GM18499 (cell line): ENCODE measurements at regions not wholly inside any gene's neighbourhood (a gene's known extent, or its start where the extent isn't known, plus 50 kb on each side); places are given as distances from the start of the nearest gene placed in this dataset.

Experiments
- ATAC-seq: cut with Tn5 transposase; IDR thresholded peaks from one replicate; pipeline ENCODE4 v1.9.1; 2021; ENCODE audit warnings: moderate number of reproducible peaks; ENCODE audit not compliant: insufficient read depth, unreplicated experiment

DNA sequence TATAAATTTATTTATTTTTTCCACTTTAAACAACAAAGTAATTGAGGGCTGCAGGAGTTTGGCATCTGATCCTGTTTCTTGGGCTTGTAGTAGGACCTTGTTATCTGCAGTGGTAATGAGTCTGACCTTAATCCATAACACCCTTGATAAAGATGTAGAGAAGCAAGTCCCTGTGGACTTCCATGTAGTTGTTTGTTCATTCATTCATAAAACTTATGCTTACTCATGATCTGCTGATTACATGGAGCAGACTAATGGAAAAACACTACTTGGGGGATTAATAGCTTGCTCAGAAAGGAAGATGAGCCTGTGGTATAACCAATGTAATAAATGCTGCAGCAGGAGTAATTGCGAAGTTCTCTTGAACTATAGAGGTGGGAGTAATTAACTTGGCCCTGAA, 271.5 kb upstream of the TBL1XR1 start:
- no peak for ATAC-seq

DNA sequence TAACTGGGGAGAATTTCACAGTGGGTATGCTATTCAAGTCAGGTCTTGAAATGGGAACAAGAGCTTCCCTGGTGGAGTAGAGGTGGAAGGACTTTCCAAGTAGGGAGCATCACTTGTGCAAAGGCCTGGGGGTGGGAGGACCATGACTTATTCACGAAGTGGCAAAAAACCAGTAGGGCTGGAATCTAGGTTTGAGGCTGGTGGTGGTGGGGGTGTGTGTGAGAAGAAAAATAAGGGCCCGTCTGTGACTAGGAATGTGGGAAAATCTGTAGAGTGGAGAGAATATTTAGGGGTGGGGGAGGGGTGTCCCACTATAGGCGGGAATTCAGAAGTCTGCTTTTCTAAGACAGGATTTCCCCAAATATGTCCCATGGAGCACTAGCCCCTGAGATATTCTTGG, 271.9 kb upstream of the TBL1XR1 start:
- ATAC-seq: no peak

DNA sequence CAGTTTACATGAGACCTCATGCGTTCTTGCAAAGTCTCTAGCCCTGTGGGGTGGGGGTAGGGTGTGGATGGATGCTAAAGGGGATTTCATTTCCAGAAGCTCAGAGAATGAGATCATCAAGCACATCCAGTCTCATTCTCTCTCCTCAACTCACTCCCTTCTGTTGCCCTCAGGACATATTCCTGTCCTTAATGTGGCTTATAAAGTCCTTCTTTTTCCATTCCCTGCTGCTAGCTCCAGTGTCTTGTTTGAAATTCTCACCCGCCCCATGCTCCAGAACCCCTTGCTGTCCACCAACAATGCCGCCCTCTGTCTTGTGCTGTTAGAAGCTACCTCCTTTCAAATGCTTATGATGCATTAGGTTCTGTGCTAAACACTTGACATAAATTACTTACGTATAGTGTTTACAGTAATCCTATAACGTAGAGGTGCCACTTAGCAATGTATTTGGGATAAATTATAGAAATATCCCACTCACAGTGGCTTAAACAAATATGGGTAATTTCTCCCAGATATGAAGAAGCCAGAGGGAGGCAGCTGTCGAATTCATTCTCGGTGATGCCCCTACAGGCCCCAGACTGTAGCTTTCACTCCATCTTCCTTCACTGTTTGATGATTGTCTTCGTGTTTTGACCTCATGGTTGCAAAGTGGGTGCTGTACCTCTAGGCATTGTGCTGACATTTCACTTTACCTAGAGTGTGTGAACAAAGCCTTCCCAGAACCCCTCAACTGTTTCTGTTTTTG, 273.1 kb upstream of the TBL1XR1 start:
- no peak for ATAC-seq

DNA sequence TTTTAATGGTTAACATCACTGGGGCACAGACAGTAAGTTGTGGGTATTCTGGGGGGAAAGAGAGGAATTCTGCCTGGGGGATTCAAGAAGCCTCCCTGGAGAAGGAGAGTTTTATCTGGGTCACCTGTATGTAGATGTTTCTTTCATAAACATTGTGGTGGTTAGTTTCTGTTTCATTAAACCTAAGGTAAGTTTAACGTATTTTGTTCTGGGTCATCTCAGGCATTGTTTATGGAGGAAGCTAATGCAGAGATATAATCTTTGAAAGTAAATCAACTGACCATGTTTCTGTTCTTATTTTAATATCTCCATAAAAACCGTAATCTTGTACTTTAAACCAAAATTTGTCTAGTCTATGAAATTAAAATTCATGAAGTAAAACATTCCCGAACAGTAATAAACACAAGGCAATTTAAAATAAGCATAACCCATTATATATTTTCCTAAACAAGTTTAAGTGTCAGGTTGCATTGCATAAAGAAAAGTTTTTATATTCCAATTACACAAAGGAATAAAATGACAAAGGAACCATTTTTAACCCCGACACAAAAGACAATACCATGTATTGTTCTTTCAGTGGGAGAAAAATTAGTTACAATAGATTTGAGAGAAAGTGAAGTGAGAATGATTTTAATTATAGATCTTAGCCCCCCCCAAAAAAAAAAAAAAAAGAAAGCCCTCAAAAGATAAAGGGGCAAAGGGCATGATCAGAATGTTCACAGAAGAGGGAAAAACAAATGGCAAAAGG, 274.6 kb upstream of the TBL1XR1 start:
- ATAC-seq: no peak

DNA sequence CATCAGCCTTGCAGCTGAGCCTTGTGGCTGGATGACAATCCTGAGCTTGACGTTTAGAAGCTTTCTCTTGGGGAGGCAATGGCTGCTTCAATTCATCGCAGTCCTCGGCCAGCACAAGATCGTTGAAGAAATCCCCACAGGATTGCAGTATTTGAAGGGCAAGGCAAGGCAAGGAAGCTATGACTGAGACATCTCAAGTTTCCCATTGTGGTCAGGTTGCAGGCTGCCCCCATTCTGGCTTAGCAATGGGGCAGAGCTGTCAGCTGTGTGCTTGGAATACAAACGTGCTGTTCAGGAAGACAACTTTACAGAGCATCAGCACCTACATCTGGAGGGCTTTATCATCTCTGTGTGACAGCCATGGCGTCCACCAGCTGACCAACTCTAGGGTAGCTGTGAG, 275.9 kb upstream of the TBL1XR1 start:
- no peak for ATAC-seq

DNA sequence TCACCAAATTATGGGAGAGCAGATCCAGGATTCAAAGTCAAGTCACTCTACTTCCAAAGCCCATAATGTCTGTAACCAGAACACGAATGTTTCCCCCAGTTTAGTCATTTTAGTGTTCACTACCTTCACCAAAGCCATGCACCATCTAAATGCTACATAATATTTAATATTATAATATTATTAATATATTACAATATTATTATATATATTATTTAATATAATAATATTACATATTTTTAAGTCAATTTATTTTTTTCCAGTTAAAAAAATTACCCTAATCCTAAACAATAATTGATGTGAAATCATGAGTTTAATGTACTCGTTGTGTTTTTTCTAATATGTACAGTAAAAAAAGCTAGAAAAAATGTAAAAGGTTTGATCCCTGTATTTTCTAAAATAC, 276.6 kb upstream of the TBL1XR1 start:
- ATAC-seq: no peak

DNA sequence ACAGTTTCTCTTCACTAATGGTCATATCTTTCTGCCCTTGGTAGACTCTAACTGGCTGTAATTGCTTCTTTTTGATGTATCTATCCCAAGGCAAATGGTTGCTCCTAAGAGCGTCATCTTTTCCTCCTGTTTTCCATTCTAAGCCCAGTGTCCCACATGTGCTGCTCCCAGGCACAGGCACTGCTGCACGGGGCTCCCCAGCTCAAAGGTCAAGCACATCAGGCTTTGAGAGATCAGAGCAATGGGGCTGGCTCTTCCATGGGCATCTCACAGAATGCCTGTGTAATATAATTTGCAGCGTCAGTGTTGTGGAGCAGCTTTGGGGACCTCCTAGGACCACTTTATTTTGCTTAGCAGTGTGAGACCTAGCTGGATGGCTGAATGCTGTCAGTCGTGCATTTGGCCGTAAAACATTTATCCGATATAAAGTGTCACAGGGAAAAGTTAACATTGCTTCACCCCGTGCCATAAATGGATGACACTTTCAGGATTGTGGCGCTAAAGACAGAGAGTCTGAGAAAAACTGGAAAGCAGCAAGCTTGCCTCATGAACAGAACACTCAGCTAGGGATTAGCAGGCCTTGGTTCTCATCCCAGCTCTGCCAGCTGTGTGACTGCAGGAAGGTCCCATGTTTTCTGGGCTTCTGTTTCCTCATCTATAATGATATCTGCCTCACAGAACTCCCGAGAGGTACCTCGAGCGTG, 277.5 kb upstream of the TBL1XR1 start:
- ATAC-seq: no peak

DNA sequence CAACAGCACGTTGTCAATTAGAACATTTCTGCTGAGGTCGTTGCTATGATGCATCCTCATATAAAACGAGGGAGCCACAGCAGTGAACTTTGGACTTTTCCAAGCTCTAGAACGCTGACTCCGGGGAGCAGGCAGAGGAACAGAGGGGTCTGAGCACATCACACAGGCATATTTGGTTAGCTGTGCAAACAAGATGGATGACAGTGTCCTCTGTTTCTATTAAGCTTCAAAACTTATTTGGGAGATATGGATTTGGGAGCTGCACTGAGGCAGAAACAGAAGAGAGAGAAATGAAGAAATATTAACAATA, 278.0 kb upstream of the TBL1XR1 start:
- no peak for ATAC-seq

DNA sequence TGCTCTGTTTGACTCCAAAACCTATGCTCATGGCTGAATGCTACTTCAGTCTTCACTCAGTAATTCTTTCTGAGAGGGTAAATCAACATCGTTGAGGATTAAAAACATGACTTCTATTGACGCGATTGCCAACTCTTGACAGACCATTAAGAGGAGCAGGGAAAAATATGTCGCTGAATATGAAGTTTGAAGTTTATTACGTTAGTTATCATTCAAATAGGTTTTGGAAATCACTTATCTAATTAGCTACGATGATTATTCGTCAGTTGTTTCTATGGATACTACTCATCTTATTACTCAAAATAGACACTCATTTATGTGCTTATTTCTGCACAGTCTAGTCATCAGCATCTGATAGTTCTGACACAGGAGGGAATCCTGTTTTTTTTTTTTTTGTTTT, 279.2 kb upstream of the TBL1XR1 start:
- ATAC-seq: no peak

DNA sequence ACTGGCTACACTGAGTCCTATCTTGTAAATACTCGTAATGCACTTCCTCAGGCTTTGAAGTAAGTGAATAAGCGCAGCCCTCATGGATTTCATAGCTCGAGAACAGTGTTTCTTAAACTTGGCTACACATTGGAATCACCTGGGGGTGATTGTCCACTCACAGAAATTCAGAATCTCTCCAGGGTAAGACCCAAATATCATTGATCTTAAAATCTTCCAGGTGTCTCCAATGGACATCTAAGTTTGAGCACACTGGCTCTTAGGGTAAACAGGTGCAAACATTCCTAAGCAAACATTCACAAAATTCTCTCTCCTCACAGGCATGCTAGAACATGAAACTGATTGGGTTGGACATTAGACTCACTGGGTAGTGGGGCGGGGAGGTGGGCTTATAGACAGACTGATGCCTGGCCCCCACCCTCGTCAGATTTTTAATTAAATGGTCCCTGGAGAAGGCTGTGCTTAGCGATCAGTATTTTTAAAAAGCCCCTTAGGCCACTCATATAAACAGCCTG, 279.7 kb upstream of the TBL1XR1 start:
- no peak for ATAC-seq

DNA sequence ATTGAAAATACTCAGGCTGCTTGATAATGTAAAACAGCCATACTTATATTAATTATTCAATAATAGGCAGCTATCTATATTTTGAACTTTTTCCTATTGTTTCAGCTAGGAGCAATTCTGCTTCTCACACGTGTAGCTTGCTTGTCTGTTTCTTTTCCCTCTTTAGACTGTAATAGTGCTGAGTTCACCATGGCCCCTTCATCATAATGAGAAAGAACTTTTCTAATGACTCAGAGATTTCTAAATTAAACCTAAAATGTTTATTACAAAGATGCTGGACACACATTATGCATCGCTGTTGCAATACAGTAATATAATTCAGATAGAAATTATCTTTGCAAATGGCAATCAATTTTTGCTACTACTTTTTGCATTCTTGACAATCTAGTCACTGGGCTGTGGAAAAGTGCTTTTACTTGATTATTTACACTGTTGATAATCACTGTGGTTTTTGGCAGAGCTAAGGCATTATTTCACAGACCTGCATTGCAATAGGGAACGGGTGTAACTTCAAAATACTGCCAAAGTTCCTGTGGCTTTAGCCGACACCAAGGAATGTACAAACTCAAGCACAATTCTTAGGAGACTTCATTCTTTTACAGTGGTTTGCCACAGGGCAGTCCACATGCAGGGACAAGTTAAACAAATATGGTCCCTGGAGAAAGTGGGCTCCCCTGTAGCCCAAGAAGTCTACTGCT, 281.0 kb upstream of the TBL1XR1 start:
- ATAC-seq: no peak

DNA sequence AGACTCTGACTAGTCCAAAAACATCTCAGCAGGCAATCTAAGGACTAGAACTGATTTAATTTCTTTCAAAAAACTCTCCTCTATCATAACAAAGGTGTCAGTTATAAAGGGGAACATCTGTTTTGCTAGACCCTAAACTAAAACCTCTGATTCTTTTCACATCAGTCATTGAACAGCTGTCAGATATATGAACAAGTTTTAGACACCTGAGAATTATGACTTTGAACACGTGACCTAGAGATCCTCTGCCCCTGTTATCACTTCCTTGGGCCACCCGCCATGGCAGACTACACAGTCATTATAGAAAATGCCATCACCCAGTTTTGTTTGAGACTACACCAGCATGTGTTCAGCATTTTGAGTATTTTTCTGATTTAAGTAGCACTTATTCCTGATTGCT, 282.3 kb upstream of the TBL1XR1 start:
- ATAC-seq: no peak

DNA sequence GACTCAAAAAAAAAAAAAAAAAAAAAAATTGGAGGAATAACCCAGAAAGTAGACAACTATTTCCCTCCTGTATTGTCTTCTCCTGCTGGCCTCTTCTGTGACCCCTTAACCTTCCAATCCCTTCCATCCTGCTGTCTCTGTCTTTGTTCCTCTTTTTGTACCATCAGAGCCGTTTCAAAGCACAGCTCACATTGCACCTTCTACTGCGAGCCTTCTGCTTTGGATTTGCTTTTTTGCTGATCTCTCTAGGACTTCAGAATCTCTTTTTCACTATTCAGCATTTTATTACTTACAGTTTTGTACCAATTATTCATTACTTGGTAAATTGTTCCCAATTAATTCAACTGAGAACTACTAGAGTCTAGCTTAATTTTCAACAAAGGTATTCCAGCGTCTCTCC, 284.0 kb upstream of the TBL1XR1 start:
- ATAC-seq: no peak

DNA sequence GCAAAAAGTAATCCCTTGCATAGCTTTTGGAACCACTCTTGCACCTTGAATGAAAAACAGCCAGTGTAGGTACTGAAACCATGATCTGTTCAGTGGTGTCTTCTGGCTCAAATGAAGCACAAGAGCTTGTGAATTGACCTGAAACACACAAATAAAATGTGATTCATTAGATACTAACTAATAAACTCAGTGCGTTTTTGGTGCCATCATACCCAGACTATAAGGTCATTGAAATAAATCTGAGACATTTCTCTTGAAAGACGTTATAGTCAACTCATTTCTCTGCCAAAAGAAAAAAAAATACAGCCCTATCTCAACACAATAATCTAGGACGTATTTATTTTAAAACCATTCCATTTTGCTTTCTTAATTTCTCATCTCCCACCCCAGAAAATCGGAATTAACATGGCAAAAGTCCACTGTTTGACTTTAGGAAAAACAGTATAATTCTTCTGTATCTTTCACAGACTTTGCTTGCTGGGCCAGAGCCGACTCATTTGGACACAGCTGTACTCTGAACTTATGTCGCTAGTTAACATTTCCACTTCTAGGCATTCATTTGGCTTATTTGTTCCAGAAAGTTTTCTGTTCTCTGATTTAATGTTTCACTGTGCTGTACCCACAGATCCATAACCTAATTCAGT, 284.9 kb upstream of the TBL1XR1 start:
- ATAC-seq: no peak

DNA sequence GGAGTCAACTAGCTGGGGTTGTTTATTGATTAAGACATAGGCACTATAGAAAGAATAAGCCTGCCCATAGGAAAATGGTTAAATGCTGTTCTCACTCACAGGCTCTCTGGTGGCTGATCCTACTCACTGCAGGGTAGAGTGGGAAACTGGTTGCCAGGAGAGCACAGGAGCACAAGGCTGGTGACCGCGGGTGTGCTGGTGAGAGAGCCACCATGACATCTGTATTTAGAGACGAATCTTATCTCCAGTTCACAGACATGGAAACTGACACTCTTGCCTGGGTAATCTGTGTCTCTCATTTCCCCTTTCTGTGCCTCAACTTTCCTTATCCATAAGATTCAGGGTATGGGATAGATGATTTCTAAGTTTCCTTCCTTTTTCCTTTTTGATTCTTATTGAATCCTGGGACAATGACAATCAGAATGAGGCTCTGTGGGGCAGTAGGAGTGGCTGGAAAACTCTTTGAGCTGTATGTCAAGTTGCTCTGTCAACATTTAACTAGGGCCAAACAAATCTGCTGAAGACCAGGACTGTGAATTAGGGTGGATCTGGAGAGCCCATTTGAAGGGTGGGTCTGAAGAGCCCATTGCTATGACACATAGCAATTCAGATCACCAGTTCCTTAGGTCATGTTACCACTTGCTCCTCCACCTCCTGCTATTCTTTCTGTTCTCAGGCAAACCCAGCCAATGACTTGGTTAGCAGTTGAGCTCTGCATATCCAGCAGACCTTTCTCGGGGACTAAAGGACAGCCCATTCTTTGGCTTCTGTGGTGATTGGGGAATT, 286.1 kb upstream of the TBL1XR1 start:
- ATAC-seq: no peak

DNA sequence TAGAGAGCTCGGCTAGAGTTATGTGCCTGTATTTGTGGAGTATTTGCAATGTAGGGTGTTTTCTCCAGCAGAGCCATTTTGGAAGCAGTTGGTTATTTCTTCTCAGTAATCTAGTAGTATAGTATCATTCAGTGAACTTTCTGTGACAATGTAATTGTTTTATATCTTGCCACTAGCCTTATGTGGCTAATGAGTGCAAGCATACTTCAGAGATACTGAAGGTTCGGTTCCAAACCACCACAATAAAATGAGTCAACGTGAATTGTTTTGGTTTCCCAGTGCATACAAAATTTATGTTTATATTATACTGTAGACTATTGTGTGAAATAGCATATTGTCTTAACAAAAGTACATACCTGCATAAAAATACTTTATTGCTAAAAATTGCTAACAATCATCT, 286.9 kb upstream of the TBL1XR1 start:
- ATAC-seq: no peak

DNA sequence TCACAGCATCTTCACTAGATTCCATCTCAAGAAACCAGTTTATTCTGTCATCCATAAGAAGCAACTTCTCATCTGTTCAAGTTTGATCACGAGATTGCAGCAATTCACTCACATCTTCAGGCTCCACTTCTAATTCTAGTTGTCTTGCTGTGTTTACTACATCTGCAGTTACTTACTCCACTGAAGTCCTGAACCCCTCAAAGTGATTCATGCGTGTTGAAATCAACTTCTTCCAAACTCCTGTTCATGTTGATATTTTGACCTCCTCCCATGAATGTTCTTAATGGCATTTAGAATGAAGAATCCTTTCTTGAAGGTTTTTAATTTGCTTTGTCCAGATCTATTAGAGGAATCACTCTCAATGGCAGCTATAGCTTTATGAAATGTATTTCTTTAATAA, 287.6 kb upstream of the TBL1XR1 start:
- ATAC-seq: no peak

DNA sequence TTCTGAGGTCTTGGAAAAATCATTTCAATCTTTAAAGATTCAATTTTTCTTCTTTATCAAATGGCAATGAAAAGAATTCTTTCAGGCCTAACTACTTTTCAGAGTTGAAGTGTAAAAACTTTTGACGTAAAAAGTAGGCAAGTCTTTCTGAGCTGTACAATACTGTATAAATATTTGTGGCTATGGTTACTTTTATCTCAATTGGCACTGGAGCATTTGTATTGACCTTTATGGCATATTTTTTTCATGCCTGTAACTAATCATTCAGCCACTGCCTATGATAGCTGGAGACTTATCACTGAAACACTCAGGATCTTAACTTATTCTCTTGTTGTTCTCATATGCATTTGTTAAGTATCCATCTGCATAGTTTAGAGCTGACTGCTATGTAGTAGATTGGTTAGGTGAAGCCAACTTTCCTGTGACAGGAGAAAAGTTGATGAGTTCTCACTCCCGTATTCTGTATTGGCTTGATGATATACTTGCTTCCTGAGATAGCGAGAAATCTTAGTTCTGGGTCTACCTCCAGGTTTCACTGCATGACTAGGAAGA, 290.4 kb upstream of the TBL1XR1 start:
- no peak for ATAC-seq

DNA sequence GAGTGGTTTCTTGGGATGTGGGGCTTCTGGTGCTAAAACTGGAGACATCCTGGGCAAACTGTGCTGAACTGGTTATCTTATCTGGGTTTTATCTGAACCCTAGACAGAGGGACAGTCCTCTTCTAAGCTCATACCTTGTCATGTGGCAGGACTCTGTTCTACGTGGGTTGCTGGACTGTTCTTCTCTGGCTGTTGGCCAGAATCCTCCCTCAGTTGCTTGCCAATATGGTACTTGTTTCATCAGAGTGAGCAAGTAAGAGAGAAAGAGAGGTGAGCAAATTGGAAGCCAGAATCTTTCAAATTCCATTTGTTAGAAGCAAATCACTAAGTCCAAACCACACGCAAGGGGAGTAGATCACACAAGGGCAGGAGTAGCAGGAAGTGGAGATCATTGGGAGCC, 291.5 kb upstream of the TBL1XR1 start:
- ATAC-seq: no peak
